Mucosa of rectum (tissue), 2 donors: ENCODE measurements at regions not wholly inside any gene's neighbourhood (a gene's known extent, or its start where the extent isn't known, plus 50 kb on each side); places are given as distances from the start of the nearest gene placed in this dataset.

Experiments used
- H3K27ac ChIP-seq, 2 donors: one replicate each; pipeline ENCODE4 v1.7.0; 2013; ENCODE audit warnings: inconsistent platforms in 2 of 2, low read depth in 2 of 2, low read length in 2 of 2
- H3K27me3 ChIP-seq, 2 donors: one replicate each; pipeline ENCODE4 v1.7.0; 2013; ENCODE audit warnings: low read length in 2 of 2; ENCODE audit not compliant: control insufficient read depth in 2 of 2, insufficient read depth in 2 of 2
- H3K36me3 ChIP-seq, 2 donors: one replicate each; pipeline ENCODE4 v1.7.0; 2013; ENCODE audit warnings: low read length in 2 of 2; ENCODE audit not compliant: control insufficient read depth in 2 of 2, insufficient read depth in 2 of 2
- H3K4me1 ChIP-seq, 2 donors: one replicate each; pipeline ENCODE4 v1.7.0; 2013; ENCODE audit warnings: low read length in 2 of 2, mild to moderate bottlenecking in 1 of 2; ENCODE audit not compliant: control insufficient read depth in 2 of 2, insufficient read depth in 2 of 2
- H3K4me3 ChIP-seq, 2 donors: one replicate each; pipeline ENCODE4 v1.7.0; 2013; ENCODE audit warnings: low read length in 2 of 2
- H3K9ac ChIP-seq, 2 donors: one replicate each; pipeline ENCODE4 v1.7.0; 2013; ENCODE audit warnings: low read length in 2 of 2, low read depth in 1 of 2, mild to moderate bottlenecking in 1 of 2
- H3K9me3 ChIP-seq, 2 donors: one replicate each; pipeline ENCODE4 v1.7.0; 2013; ENCODE audit warnings: low read length in 2 of 2; ENCODE audit not compliant: control insufficient read depth in 2 of 2
- donor health status: healthy.
- donor health status: Normal muscosa, but diverticular disease.

- H3K27me3 ChIP-seq, result no peaks in the 10 kb centered on the region
- no peaks in the 10 kb centered on the region for H3K4me1 ChIP-seq
- H3K27ac ChIP-seq, result no peak overlapping the region
- H3K9me3 ChIP-seq, result peaks cover 0 to 6% of the 10 kb centered on the region in 2 donors
- H3K9ac ChIP-seq, result no peak overlapping the region
- no peak overlapping the region for H3K4me3 ChIP-seq
- no peaks in the 10 kb centered on the region for H3K36me3 ChIP-seq
These were observed 157.9 kb upstream of the STXBP5 start for GRCh38 chr6:147046141-147046877.

- Histone ChIP-seq H3K9me3 (peaks cover 0 to 3% of the 10 kb centered on the region in 2 donors), H3K36me3 (no peaks in the 10 kb centered on the region), H3K9ac (no peak overlapping the region), H3K27me3 (no peaks in the 10 kb centered on the region), H3K27ac (no peak overlapping the region), H3K4me1 (no peaks in the 10 kb centered on the region), H3K4me3 (no peak overlapping the region)
These were observed 155.3 kb upstream of the STXBP5 start for GRCh38 chr6:147048930-147049329.

- Histone ChIP-seq H3K4me1 (no peaks in the 10 kb centered on the region), H3K9ac (no peak overlapping the region)
These were observed 150.8 kb upstream of the STXBP5 start for GRCh38 chr6:147053311-147053921.

GRCh38 chr6:147054158-147054557 lies 150.1 kb upstream of the STXBP5 start:
- Histone ChIP-seq H3K4me1 (no peaks in the 10 kb centered on the region), H3K4me3 (no peak overlapping the region), H3K36me3 (no peaks in the 10 kb centered on the region), H3K27me3 (no peaks in the 10 kb centered on the region), H3K9ac (no peak overlapping the region), H3K9me3 (no peaks in the 10 kb centered on the region), H3K27ac (no peak overlapping the region)

More at GRCh38 chr6:147053311-147053921, 150.8 kb upstream of the STXBP5 start:
- Histone ChIP-seq H3K4me3 (no peak overlapping the region), H3K27me3 (no peaks in the 10 kb centered on the region), H3K36me3 (no peaks in the 10 kb centered on the region), H3K27ac (no peak overlapping the region), H3K9me3 (no peaks in the 10 kb centered on the region)

GRCh38 chr6:147054871-147055270 lies 149.3 kb upstream of the STXBP5 start:
- Histone ChIP-seq H3K27me3 (no peaks in the 10 kb centered on the region), H3K27ac (no peak overlapping the region), H3K4me1 (no peaks in the 10 kb centered on the region), H3K9me3 (no peaks in the 10 kb centered on the region), H3K4me3 (no peak overlapping the region), H3K36me3 (no peaks in the 10 kb centered on the region), H3K9ac (no peak overlapping the region)

- no peak overlapping the region for H3K27ac ChIP-seq
- no peak overlapping the region for H3K4me3 ChIP-seq
- H3K4me1 ChIP-seq, result no peaks in the 10 kb centered on the region
These were observed 148.3 kb upstream of the STXBP5 start for GRCh38 chr6:147055821-147056392.

GRCh38 chr6:147057188-147057587 lies 147.0 kb upstream of the STXBP5 start:
- H3K4me3 ChIP-seq, result no peak overlapping the region
- no peaks in the 10 kb centered on the region for H3K36me3 ChIP-seq
- no peaks in the 10 kb centered on the region for H3K4me1 ChIP-seq
- no peaks in the 10 kb centered on the region for H3K27me3 ChIP-seq
- H3K9me3 ChIP-seq, result no peaks in the 10 kb centered on the region
- H3K9ac ChIP-seq, result no peak overlapping the region
- no peak overlapping the region for H3K27ac ChIP-seq

More at GRCh38 chr6:147055821-147056392, 148.3 kb upstream of the STXBP5 start:
- Histone ChIP-seq H3K27me3 (no peaks in the 10 kb centered on the region), H3K9me3 (no peaks in the 10 kb centered on the region), H3K36me3 (no peaks in the 10 kb centered on the region), H3K9ac (no peak overlapping the region)

GRCh38 chr6:147057705-147058342 lies 146.4 kb upstream of the STXBP5 start:
- Histone ChIP-seq H3K27me3 (no peaks in the 10 kb centered on the region), H3K27ac (no peak overlapping the region), H3K9me3 (no peaks in the 10 kb centered on the region), H3K36me3 (no peaks in the 10 kb centered on the region), H3K4me1 (no peaks in the 10 kb centered on the region), H3K9ac (no peak overlapping the region), H3K4me3 (no peak overlapping the region)

- Histone ChIP-seq H3K27me3 (no peaks in the 10 kb centered on the region), H3K4me3 (no peak overlapping the region), H3K27ac (no peak overlapping the region), H3K9me3 (no peaks in the 10 kb centered on the region), H3K9ac (no peak overlapping the region), H3K36me3 (no peaks in the 10 kb centered on the region), H3K4me1 (no peaks in the 10 kb centered on the region)
These were observed 145.3 kb upstream of the STXBP5 start for GRCh38 chr6:147058786-147059385.

GRCh38 chr6:147060636-147061035 lies 143.6 kb upstream of the STXBP5 start:
- no peaks in the 10 kb centered on the region for H3K4me1 ChIP-seq
- H3K4me3 ChIP-seq, result no peak overlapping the region
- no peaks in the 10 kb centered on the region for H3K9me3 ChIP-seq
- H3K27me3 ChIP-seq, result no peaks in the 10 kb centered on the region
- H3K9ac ChIP-seq, result no peak overlapping the region
- H3K36me3 ChIP-seq, result no peaks in the 10 kb centered on the region
- no peak overlapping the region for H3K27ac ChIP-seq
